OCI-LY3 (cell line): ENCODE measurements at regions not wholly inside any gene's neighbourhood (a gene's known extent, or its start where the extent isn't known, plus 50 kb on each side); places are given as distances from the start of the nearest gene placed in this dataset.

Experiments
- CTCF ChIP-seq: fragments of 200-600, 300-600 bp; sonication (generic); IDR thresholded peaks from 2 replicates; pipeline ENCODE4 v1.5.1; 2014; ENCODE audit warnings: antibody characterized with exemption, low read length, low read depth
- EZH2phosphoT487 ChIP-seq: fragments of 200-600 bp; shearing (Covaris generic); IDR thresholded peaks from 2 replicates; pipeline ENCODE4 v1.6.1; 2018; ENCODE audit warnings: antibody characterized with exemption, mixed run types, low read depth

- TF ChIP-seq EZH2phosphoT487 (no peak), CTCF (no peak)
Observed at GRCh38 chr15:69576948-69577351, 124.3 kb downstream of the RPLP1 start.
